ENCODE measurements at regions not wholly inside any gene's neighbourhood (a gene's known extent, or its start where the extent isn't known, plus 50 kb on each side); places are given as distances from the start of the nearest gene placed in this dataset.

- TF ChIP-seq EP300 (IDR thresholded peaks at IDR 0.05) (no peak), POLR2A (IDR thresholded peaks at IDR 0.05) (no peak), CTCF (IDR thresholded peaks at IDR 0.05) (no peak), POLR2AphosphoS5 (IDR thresholded peaks at IDR 0.05) (no peak)
These were observed 222.7 kb downstream of the ICE1 start for GRCh38 chr5:5645198-5645597.

All from sigmoid colon (tissue), 4 donors.